C4-2B (cell line): ENCODE measurements at regions not wholly inside any gene's neighbourhood (a gene's known extent, or its start where the extent isn't known, plus 50 kb on each side); places are given as distances from the start of the nearest gene placed in this dataset.

Experiments used
- H3K27ac ChIP-seq: fragments of 450-650 bp; 2 replicates; pipeline ENCODE4 v1.5.1; 2017
- ZFX ChIP-seq: fragments of 450-650 bp; IDR thresholded peaks from 2 replicates; pipeline ENCODE4 v1.6.1; 2017
- TF ChIP-seq, protein P1 (sequence below): fragments of 450-650 bp; conservative IDR thresholded peaks from 2 replicates; pipeline ENCODE4 v1.5.1; 2017; ENCODE audit warnings: mild to moderate bottlenecking

DNA sequence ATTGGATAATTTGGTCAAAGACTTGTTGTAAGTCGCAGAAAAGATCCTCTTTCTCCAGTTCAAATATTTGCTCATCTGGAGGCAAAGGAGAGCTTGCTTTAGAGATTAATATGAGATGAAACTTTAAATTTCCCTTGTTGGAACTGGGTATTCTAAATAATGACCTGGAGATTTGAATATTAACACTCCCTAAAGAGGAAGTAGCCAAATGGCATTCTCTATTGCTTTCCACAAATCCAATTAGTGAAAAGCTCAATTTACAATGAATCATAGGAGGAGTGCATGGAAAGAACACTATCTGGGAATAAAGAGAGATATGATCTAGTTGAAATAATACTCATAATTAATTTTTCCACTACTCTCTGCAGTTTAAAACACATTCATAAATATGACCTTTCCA lies 641.6 kb upstream of the TENM4 start:
- no peak for TF ChIP-seq ZFX
- TF ChIP-seq, protein P1, sequence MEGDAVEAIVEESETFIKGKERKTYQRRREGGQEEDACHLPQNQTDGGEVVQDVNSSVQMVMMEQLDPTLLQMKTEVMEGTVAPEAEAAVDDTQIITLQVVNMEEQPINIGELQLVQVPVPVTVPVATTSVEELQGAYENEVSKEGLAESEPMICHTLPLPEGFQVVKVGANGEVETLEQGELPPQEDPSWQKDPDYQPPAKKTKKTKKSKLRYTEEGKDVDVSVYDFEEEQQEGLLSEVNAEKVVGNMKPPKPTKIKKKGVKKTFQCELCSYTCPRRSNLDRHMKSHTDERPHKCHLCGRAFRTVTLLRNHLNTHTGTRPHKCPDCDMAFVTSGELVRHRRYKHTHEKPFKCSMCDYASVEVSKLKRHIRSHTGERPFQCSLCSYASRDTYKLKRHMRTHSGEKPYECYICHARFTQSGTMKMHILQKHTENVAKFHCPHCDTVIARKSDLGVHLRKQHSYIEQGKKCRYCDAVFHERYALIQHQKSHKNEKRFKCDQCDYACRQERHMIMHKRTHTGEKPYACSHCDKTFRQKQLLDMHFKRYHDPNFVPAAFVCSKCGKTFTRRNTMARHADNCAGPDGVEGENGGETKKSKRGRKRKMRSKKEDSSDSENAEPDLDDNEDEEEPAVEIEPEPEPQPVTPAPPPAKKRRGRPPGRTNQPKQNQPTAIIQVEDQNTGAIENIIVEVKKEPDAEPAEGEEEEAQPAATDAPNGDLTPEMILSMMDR: no peak
- no peak overlapping the region for H3K27ac ChIP-seq

DNA sequence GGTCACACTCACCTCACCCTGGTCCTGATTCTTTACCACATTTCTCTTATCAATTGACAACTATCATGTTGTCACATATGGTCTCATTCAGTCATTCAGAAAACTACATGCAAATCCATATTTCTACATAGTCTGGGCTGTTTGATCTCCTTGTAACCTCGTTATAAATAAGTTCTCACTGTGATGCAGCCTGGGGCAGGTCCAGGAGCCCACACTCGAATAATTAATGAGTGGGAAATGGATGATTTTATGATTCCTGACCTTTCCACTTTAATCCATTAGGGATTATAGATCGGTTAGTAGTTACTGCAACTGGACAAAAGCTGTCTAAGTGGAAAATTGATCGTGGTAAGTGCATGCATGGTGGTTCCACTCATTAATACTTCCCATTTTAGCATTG lies 636.3 kb upstream of the TENM4 start:
- TF ChIP-seq, protein P1: no peak
- no peak for TF ChIP-seq ZFX
- H3K27ac ChIP-seq: no peak overlapping the region

DNA sequence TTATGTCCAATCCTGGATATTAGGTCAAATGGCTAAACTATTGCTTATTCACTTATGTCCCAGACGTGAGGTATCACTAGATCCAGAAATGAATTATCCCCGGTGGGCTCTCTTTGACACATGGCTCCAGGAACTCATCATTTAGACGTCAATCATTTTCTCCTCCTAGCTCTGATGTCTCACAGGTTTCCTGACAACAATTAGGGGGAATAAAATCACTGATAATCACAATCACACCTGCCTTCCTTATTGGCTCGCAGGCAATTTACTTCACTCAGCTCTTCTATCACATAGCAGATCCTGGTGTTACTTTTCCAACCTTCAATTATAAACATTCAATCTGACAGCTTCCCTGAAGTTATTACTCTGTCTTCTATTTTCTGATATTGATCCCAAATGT lies 634.0 kb upstream of the TENM4 start:
- H3K27ac ChIP-seq: no peak overlapping the region
- no peak for TF ChIP-seq ZFX
- TF ChIP-seq, protein P1: no peak

GRCh38 chr11:80066291-80066690 lies 625.5 kb upstream of the TENM4 start:
- no peak for TF ChIP-seq ZFX
- TF ChIP-seq, protein P1: no peak
- H3K27ac ChIP-seq: no peak overlapping the region

DNA sequence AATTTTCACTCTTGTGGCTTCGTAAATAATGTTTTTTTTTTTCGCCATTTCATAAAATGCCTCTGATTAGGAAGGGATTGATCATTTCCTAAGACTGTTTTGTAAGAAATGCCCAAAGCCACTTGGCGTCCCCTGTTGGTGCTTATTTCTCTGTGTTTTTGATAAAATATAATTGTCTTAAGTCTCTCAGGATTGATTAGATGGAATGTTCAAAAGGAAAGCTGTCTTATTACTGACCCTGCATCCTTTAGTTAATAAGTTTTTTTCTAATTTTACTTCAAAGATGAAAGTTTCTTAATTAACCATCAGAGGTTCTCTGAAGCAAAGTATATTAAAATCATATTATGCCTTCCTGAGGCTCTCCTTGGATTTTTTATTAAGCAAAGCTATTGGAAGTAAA lies 624.3 kb upstream of the TENM4 start:
- no peak overlapping the region for H3K27ac ChIP-seq

GRCh38 chr11:80061056-80061455 lies 620.2 kb upstream of the TENM4 start:
- TF ChIP-seq, protein P1: no peak
- TF ChIP-seq ZFX: no peak
- no peak overlapping the region for H3K27ac ChIP-seq

More for the DNA sequence above, 624.3 kb upstream of the TENM4 start:
- no peak for TF ChIP-seq ZFX
- TF ChIP-seq, protein P1: no peak

DNA sequence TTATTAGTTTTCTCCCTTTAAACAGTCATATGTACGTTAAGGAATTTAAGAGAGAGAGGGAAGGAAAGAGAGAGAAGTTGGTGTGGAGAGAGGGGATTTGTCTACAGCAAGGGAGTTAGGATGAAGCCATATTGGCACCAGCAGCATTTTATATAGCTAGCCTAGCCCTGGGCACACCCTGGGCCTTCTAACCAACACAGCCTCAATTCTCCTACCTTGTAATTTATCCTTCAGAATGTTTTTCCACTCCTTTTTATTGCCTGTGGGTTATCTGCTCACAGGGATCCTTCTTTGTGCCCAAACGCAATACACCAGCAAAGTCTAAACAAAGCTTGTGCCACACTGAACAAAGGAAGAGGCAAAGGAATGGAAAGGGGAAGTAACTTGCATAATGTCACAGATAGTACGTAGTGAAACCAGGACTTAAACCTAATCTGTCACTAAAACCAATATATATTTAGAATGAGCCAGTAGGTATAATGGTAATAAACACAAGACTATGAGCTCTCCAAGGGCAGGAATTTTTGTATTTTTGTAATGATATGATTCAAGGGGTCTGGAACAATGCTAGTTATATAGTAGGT lies 613.8 kb upstream of the TENM4 start:
- no peak overlapping the region for H3K27ac ChIP-seq

More for the DNA sequence above, 613.8 kb upstream of the TENM4 start:
- TF ChIP-seq, protein P1: no peak
- no peak for TF ChIP-seq ZFX
